ENCODE measurements at regions not wholly inside any gene's neighbourhood (a gene's known extent, or its start where the extent isn't known, plus 50 kb on each side); places are given as distances from the start of the nearest gene placed in this dataset.

DNA sequence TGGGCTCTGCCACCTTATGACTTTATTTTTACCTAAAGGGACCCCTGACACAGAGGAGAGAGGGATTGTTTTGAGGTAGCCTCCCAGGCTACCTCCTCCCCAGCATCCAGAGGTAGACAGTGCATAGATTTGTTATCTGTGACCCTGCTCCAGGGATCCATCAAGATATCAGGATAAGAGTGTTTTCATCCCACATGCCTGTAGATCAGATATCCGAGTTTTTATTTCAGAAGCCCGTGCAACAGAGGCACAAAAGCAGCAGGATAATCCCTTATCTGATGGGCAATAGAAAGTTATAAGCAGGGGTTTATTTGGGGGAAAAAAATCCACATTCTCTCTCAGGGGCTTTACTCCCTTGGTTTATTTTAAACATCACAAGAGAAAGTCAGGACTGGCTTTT lies 117.0 kb upstream of the RPH3A start:
- H3K27me3 ChIP-seq (replicated peaks; ENCODE audit: control insufficient read depth, insufficient read depth, low read length), result peaks cover 3% of the 10 kb centered on the region
- H3K36me3 ChIP-seq (ENCODE audit: control insufficient read depth, insufficient read depth, low read length), result no peaks in the 10 kb centered on the region
- DNase-seq (ENCODE audit: extremely low read depth, insufficient read length), result no peak

GRCh38 chr12:112676507-112676906 lies 115.0 kb upstream of the RPH3A start:
- H3K36me3 ChIP-seq (ENCODE audit: control insufficient read depth, insufficient read depth, low read length), result no peaks in the 10 kb centered on the region
- H3K4me3 ChIP-seq (replicated peaks; ENCODE audit: low read depth, low read length), result no peak overlapping the region
- TF ChIP-seq CTCF (IDR thresholded peaks at IDR 0.05; ENCODE audit: insufficient read depth, low read length, poor library complexity, severe bottlenecking), result no peak
- H3K27me3 ChIP-seq (replicated peaks; ENCODE audit: control insufficient read depth, insufficient read depth, low read length), result peaks cover 3% of the 10 kb centered on the region
- no peak for DNase-seq (ENCODE audit: extremely low read depth, insufficient read length)

More for the DNA sequence above, 117.0 kb upstream of the RPH3A start:
- no peak for TF ChIP-seq CTCF (IDR thresholded peaks at IDR 0.05; ENCODE audit: insufficient read depth, low read length, poor library complexity, severe bottlenecking)
- H3K4me3 ChIP-seq (replicated peaks; ENCODE audit: low read depth, low read length), result no peak overlapping the region

- peaks cover 3% of the 10 kb centered on the region for H3K27me3 ChIP-seq (replicated peaks; ENCODE audit: control insufficient read depth, insufficient read depth, low read length)
- no peak for TF ChIP-seq CTCF (IDR thresholded peaks at IDR 0.05; ENCODE audit: insufficient read depth, low read length, poor library complexity, severe bottlenecking)
- DNase-seq (ENCODE audit: extremely low read depth, insufficient read length), result no peak
- no peak overlapping the region for H3K4me3 ChIP-seq (replicated peaks; ENCODE audit: low read depth, low read length)
- no peaks in the 10 kb centered on the region for H3K36me3 ChIP-seq (ENCODE audit: control insufficient read depth, insufficient read depth, low read length)
Observed at GRCh38 chr12:112677050-112677765, 114.3 kb upstream of the RPH3A start.

GRCh38 chr12:112680993-112681392 lies 110.6 kb upstream of the RPH3A start:
- DNase-seq (ENCODE audit: extremely low read depth, insufficient read length), result no peak
- no peak for TF ChIP-seq CTCF (IDR thresholded peaks at IDR 0.05; ENCODE audit: insufficient read depth, low read length, poor library complexity, severe bottlenecking)
- Histone ChIP-seq H3K36me3 (ENCODE audit: control insufficient read depth, insufficient read depth, low read length) (no peaks in the 10 kb centered on the region), H3K27me3 (replicated peaks; ENCODE audit: control insufficient read depth, insufficient read depth, low read length) (peaks cover 2% of the 10 kb centered on the region), H3K4me3 (replicated peaks; ENCODE audit: low read depth, low read length) (no peak overlapping the region)

DNA sequence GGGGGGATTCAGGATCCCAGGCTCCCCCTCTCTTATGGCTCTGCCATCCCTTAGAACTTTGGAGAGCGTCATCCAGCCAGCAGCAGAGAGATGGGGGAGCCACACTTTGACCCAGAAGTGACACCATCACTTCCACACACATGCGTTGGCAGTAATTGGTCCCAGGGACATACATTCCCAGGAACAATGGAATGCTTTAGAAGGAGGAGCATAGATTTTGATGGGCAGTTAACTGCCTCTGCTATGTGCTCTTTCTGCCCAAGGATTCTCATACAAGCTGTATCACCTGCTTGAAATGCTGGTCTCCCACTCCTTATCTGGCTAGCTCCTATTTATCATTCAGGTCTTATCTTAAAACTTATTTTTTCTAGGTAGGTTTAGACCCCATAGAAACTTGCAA lies 109.0 kb upstream of the RPH3A start:
- Histone ChIP-seq H3K4me3 (replicated peaks; ENCODE audit: low read depth, low read length) (no peak overlapping the region), H3K27me3 (replicated peaks; ENCODE audit: control insufficient read depth, insufficient read depth, low read length) (no peaks in the 10 kb centered on the region; the same call in none of the 2 replicates), H3K36me3 (ENCODE audit: control insufficient read depth, insufficient read depth, low read length) (no peaks in the 10 kb centered on the region)
- no peak for TF ChIP-seq CTCF (IDR thresholded peaks at IDR 0.05; ENCODE audit: insufficient read depth, low read length, poor library complexity, severe bottlenecking)
- no peak for DNase-seq (ENCODE audit: extremely low read depth, insufficient read length)
